GM12873 (cell line): ENCODE measurements at regions not wholly inside any gene's neighbourhood (a gene's known extent, or its start where the extent isn't known, plus 50 kb on each side); places are given as distances from the start of the nearest gene placed in this dataset.

ENCODE experiments used
- TF ChIP-seq, protein P1 (sequence below): IDR thresholded peaks from 2 replicates; pipeline ENCODE4 v1.5.1; 2012; ENCODE audit warnings: low read depth, mild to moderate bottlenecking, moderate library complexity, low read length, control low read depth; ENCODE audit not compliant: insufficient read depth; ENCODE audit errors: missing control alignments

DNA sequence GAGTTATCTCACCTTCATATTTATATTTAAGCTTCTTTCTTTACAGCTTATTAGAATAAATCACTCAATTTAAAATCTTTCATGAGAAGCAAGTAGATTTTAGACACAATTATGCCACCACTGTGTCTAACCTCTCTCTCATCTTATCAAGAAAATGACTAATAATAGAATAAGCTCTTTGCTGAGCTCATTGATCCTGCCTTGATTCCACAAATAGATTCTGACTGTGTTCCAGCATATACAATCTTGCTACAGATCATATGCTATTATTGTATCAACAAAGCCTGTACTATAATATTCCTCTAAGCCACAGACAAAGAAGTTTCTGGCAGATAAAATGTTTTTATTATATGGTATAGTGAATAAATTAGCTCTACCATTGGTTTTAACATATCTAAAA is 168.7 kb upstream of the GULP1 start:
- TF ChIP-seq, protein P1, sequence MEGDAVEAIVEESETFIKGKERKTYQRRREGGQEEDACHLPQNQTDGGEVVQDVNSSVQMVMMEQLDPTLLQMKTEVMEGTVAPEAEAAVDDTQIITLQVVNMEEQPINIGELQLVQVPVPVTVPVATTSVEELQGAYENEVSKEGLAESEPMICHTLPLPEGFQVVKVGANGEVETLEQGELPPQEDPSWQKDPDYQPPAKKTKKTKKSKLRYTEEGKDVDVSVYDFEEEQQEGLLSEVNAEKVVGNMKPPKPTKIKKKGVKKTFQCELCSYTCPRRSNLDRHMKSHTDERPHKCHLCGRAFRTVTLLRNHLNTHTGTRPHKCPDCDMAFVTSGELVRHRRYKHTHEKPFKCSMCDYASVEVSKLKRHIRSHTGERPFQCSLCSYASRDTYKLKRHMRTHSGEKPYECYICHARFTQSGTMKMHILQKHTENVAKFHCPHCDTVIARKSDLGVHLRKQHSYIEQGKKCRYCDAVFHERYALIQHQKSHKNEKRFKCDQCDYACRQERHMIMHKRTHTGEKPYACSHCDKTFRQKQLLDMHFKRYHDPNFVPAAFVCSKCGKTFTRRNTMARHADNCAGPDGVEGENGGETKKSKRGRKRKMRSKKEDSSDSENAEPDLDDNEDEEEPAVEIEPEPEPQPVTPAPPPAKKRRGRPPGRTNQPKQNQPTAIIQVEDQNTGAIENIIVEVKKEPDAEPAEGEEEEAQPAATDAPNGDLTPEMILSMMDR, result no peak

DNA sequence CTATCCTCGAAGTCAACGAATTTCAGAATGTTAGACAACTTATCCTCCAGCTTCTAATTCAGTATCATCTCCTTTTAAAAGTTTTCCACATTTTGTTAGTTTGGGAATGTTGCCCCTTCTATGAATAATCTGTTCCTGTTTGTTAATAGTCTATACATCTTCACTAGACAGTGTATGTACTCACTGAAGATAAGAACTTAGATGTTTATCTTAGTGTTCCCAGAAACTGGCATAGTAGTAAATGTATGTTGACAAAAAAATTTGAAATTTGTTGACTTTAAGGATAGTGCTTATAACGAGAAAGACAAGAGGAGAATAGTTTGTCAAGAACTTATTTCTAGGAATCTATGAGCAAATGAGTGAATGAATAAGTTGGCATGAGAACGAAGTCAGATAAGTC is 162.0 kb upstream of the GULP1 start:
- TF ChIP-seq, protein P1, result no peak

DNA sequence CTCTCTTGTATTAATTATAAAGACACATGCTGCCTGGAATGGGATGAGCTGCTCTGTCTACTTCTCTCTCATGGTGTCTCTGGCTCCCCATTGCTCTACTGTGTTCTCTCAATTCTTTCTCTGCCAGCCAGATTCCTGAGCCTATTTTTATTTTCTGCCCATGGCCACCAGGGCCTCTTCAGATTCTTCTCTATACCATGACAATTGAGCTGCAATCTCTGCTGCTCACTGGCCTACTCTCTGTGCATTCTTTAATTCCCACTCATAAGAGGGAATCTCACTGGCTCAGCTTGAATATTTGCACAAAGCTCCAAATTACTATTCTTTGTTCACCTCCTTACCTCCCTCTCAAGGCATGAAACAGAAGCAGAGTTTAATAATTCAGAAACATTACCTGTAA is 161.4 kb upstream of the GULP1 start:
- TF ChIP-seq, protein P1, result no peak

DNA sequence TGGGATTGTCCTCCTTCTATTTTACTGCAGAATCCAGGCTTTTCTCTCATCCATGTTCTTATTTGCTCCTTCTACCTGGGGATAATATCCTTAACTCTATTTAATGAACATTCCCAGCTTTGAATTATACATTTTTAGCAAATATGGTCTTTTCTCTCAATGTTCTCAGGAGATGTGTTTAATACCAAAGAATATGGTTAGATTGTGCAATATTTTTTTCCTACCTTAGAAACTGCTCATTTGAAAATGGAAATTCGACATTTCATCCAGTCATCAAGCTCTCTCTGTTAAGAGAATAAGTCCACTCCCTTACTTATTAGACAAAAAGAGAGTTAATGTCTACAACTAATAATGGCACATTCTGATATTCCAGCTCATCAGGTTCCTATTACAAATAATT is 160.4 kb upstream of the GULP1 start:
- TF ChIP-seq, protein P1, result no peak

DNA sequence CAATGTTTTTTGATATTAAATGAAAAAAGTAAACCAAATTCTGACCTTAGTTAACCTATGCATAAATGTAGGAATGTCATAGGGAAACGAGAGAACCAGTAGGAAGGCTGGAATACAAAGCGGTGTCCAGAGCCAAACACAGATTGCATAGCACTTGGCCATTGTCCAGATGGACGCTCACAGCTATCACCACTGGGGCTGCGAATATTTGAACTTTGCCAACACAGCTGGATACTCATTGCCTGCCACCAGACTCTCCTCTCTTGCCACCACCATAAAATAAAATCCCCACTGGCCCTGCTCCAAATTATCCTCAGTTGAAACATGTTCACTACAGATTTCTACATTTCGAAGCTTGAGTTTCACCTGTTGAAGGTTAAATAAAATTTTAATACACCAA is 159.3 kb upstream of the GULP1 start:
- TF ChIP-seq, protein P1, result no peak

DNA sequence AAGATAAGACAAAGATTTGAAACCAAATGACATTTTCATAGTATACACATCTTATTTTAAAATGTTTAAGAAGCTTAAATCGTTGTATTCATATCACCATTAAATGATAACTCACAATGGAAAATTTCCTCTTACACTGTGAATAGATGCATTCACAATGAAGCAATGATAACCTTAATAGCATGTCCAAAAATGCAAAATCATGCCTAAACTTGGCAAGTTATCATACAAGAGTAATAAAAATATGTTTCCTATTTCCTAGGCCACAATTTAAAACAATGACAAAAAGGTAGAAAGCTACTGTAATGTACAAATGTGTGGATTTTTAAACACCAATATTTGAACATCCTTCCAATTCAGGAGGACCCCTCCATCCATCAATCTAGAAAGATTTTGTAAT is 157.4 kb upstream of the GULP1 start:
- TF ChIP-seq, protein P1, result no peak

DNA sequence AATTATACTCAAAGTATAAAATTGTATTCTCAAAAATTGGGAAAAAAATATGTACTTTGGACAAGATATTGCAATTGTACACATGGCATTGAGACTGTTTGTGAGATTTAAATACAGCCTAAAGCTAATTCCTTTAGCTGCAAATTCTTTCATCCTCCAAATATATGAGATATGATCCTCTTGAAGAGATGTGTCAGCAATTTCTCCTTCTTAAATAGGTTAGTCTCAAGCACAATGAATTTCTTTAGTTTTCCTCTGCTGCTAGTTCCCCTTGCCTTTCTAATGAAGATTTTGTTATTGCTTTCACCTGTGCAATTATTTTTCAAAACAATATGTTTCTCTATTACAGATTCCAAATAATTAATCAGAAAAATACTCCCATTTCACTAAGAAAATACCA is 153.4 kb upstream of the GULP1 start:
- TF ChIP-seq, protein P1, result no peak
